H1 (cell line): ENCODE measurements at regions not wholly inside any gene's neighbourhood (a gene's known extent, or its start where the extent isn't known, plus 50 kb on each side); places are given as distances from the start of the nearest gene placed in this dataset.

Experiments
- CTCF ChIA-PET: fragments of 300-600 bp; sonication (Branson Sonifier 250); formaldehyde crosslinking; loops from one replicate; lab custom pipeline; 2021; ENCODE audit not compliant: partially characterized antibody; lab: Charles Lee
- POLR2A ChIA-PET: fragments of 300-600 bp; sonication (Branson Sonifier 250); formaldehyde crosslinking; loops from one replicate; lab custom pipeline; 2021; ENCODE audit warnings: inconsistent platforms; ENCODE audit not compliant: partially characterized antibody; lab: Charles Lee
- DNase-seq, 2 experiments: peaks; one replicate each; pipeline versions ENCODE4 v3.0.0 to v3.0.0-alpha.2; 2010 to 2022; ENCODE audit warnings: low spot score in 2 of 2, low read depth in 1 of 2, mixed read lengths in 1 of 2
- FAIRE-seq: peaks from 2 replicates; lab custom pipeline; 2011; peaks lifted over from hg19 to GRCh38; lab: Jason Lieb, UNC
- H2AFZ ChIP-seq: 2 replicates; pipeline ENCODE4 v1.8.1; 2012; ENCODE audit warnings: low read length, inconsistent platforms
- H2AK5ac ChIP-seq: 2 replicates; pipeline ENCODE4 v1.6.1; 2013; ENCODE audit warnings: low read depth, low read length
- H2BK120ac ChIP-seq: replicated peaks from 2 replicates; pipeline ENCODE3; 2013; ENCODE audit warnings: low read depth, low read length, inconsistent platforms
- H2BK12ac ChIP-seq: 2 replicates; pipeline ENCODE4 v1.6.1; 2013; ENCODE audit warnings: low read depth, low read length
- H2BK15ac ChIP-seq: 2 replicates; pipeline ENCODE4 v1.6.1; 2013; ENCODE audit warnings: low read length
- H2BK20ac ChIP-seq: 2 replicates; pipeline ENCODE4 v1.6.1; 2013; ENCODE audit warnings: low read length
- H2BK5ac ChIP-seq: 2 replicates; pipeline ENCODE4 v1.6.1; 2013; ENCODE audit warnings: low read depth, low read length
- H3K14ac ChIP-seq: 2 replicates; pipeline ENCODE4 v1.6.1; 2013; ENCODE audit warnings: inconsistent platforms; ENCODE audit not compliant: insufficient read length
- H3K18ac ChIP-seq: 2 replicates; pipeline ENCODE4 v1.6.1; 2013; ENCODE audit warnings: low read length; ENCODE audit errors: extremely low read depth
- H3K23ac ChIP-seq: 2 replicates; pipeline ENCODE4 v1.6.1; 2013; ENCODE audit warnings: inconsistent platforms; ENCODE audit not compliant: insufficient read length
- H3K23me2 ChIP-seq: 2 replicates; pipeline ENCODE4 v1.6.1; 2013; ENCODE audit warnings: low read depth, low read length
- H3K27ac ChIP-seq: 2 replicates; pipeline ENCODE4 v1.6.1; 2011; ENCODE audit warnings: low read depth, low read length, inconsistent platforms
- H3K27me3 ChIP-seq, 4 experiments: replicated peaks in 1 of 4; 1 replicate in 1 of 4; 2 replicates in 3 of 4; pipeline versions ENCODE4 v1.6.1 to v1.8.1; 2011 to 2013; ENCODE audit warnings: low read length in 3 of 4, mild to moderate bottlenecking in 3 of 4, inconsistent platforms in 2 of 4, mixed read lengths in 2 of 4, moderate library complexity in 1 of 4; ENCODE audit not compliant: control insufficient read depth in 3 of 4, insufficient read depth in 3 of 4; ENCODE audit errors: extremely low read depth in 1 of 4
- H3K36me3 ChIP-seq, 4 experiments: 2 replicates each; pipeline versions ENCODE4 v1.6.1 to v1.8.1; 2011 to 2013; ENCODE audit warnings: mild to moderate bottlenecking in 4 of 4, low read length in 3 of 4, moderate library complexity in 2 of 4, control low read depth in 1 of 4, inconsistent platforms in 1 of 4; ENCODE audit not compliant: insufficient read depth in 4 of 4, control insufficient read depth in 2 of 4
- H3K4ac ChIP-seq: replicated peaks from 2 replicates; pipeline ENCODE3; 2013; ENCODE audit warnings: low read length, low read depth, mixed read lengths, inconsistent platforms; ENCODE audit not compliant: insufficient read length
- H3K4me1 ChIP-seq, 4 experiments: replicated peaks in 1 of 4; 1 replicate in 1 of 4; 2 replicates in 3 of 4; pipeline versions ENCODE4 v1.6.1 to v1.8.1; 2011 to 2013; ENCODE audit warnings: low read length in 3 of 4, inconsistent platforms in 2 of 4, mixed read lengths in 1 of 4; ENCODE audit not compliant: insufficient read depth in 4 of 4, control insufficient read depth in 3 of 4
- H3K4me2 ChIP-seq, 2 experiments: 2 replicates each; pipeline versions ENCODE4 v1.6.1 to v1.8.1; 2011 to 2013; ENCODE audit warnings: low read depth in 2 of 2, low read length in 2 of 2, control low read depth in 1 of 2, inconsistent platforms in 1 of 2, mild to moderate bottlenecking in 1 of 2; ENCODE audit not compliant: insufficient read depth in 1 of 2
- H3K4me3 ChIP-seq, 4 experiments: fragments of 200-600, 300-600 bp in 1 of 4; sonication (generic), shearing (Covaris generic), sonication (Bioruptor Twin) in 1 of 4; 2 replicates each; pipeline versions ENCODE4 v1.5.1 to v1.8.1; 2011 to 2016; ENCODE audit warnings: low read length in 4 of 4, low read depth in 3 of 4, control low read depth in 2 of 4, inconsistent platforms in 2 of 4, mild to moderate bottlenecking in 2 of 4, mixed read lengths in 1 of 4, moderate library complexity in 1 of 4; ENCODE audit not compliant: insufficient read depth in 2 of 4; ENCODE audit errors: extremely low read depth in 1 of 4
- H3K56ac ChIP-seq: replicated peaks from 2 replicates; pipeline ENCODE3; 2013; ENCODE audit warnings: low read depth, mild to moderate bottlenecking, mixed read lengths, low read length, inconsistent platforms; ENCODE audit not compliant: insufficient read length
- H3K79me1 ChIP-seq: 2 replicates; pipeline ENCODE4 v1.6.1; 2013; ENCODE audit warnings: low read depth, low read length, control low read depth
- H3K79me2 ChIP-seq, 2 experiments: 2 replicates each; pipeline versions ENCODE4 v1.6.1 to v1.8.1; 2012 to 2013; ENCODE audit warnings: low read length in 2 of 2, mild to moderate bottlenecking in 2 of 2, inconsistent platforms in 1 of 2; ENCODE audit not compliant: insufficient read depth in 2 of 2, control insufficient read depth in 1 of 2
- H3K9ac ChIP-seq, 4 experiments: replicated peaks in 1 of 4; 1 replicate in 1 of 4; 2 replicates in 3 of 4; pipeline versions ENCODE4 v1.6.1 to v1.8.1; 2011 to 2013; ENCODE audit warnings: low read depth in 3 of 4, low read length in 3 of 4, control low read depth in 2 of 4, mild to moderate bottlenecking in 2 of 4, moderate library complexity in 2 of 4, inconsistent platforms in 1 of 4; ENCODE audit errors: extremely low read depth in 1 of 4
- H3K9me3 ChIP-seq, 2 experiments: 2 replicates each; pipeline versions ENCODE4 v1.6.1 to v1.8.1; 2012 to 2013; ENCODE audit warnings: mild to moderate bottlenecking in 2 of 2, moderate library complexity in 2 of 2, control low read depth in 1 of 2, inconsistent platforms in 1 of 2, low read depth in 1 of 2, low read length in 1 of 2, mixed read lengths in 1 of 2; ENCODE audit not compliant: insufficient read depth in 2 of 2
- H4K20me1 ChIP-seq, 2 experiments: replicated peaks in 1 of 2; 2 replicates each; pipeline versions ENCODE3 to v1.8.1; 2011 to 2013; ENCODE audit warnings: inconsistent platforms in 2 of 2, low read length in 2 of 2, mild to moderate bottlenecking in 1 of 2; ENCODE audit not compliant: insufficient read depth in 2 of 2, control insufficient read depth in 1 of 2
- H4K5ac ChIP-seq: 2 replicates; pipeline ENCODE4 v1.6.1; 2013; ENCODE audit warnings: low read length, low read depth, mixed read lengths, inconsistent platforms; ENCODE audit not compliant: insufficient read length
- H4K8ac ChIP-seq: 2 replicates; pipeline ENCODE4 v1.8.0; 2013; ENCODE audit warnings: mild to moderate bottlenecking, moderate library complexity, low read length, inconsistent platforms; ENCODE audit not compliant: insufficient read depth; ENCODE audit errors: extremely low read depth
- H4K91ac ChIP-seq: replicated peaks from 2 replicates; pipeline ENCODE3; 2013; ENCODE audit warnings: low read length, mixed read lengths, inconsistent platforms; ENCODE audit not compliant: insufficient read length
- BRCA1 ChIP-seq: IDR thresholded peaks from 2 replicates; pipeline ENCODE4 v1.6.1; 2012; ENCODE audit warnings: low read depth, low read length, improper control_type of control experiment
- CHD1 ChIP-seq: IDR thresholded peaks from 2 replicates; pipeline ENCODE4 v1.6.1; 2012; ENCODE audit warnings: low read depth, low read length, improper control_type of control experiment
- EP300 ChIP-seq, 2 experiments: IDR thresholded peaks; 1 replicate in 1 of 2; 2 replicates in 1 of 2; pipeline ENCODE4 v1.6.1; 2011 to 2012; ENCODE audit warnings: low read depth in 2 of 2, low read length in 2 of 2, mild to moderate bottlenecking in 2 of 2, borderline replicate concordance in 1 of 2, inconsistent platforms in 1 of 2, moderate library complexity in 1 of 2
- HDAC6 ChIP-seq: IDR thresholded peaks from one replicate; pipeline ENCODE4 v1.7.1; 2012; ENCODE audit warnings: low read depth, mild to moderate bottlenecking, inconsistent platforms, low read length, moderate library complexity
- JUND ChIP-seq: IDR thresholded peaks from 2 replicates; pipeline ENCODE4 v1.6.1; 2011; ENCODE audit warnings: mild to moderate bottlenecking, improper control_type of control experiment, low read length
- RNF2 ChIP-seq: fragments of 200-900, 300-1000 bp; sonication (generic); IDR thresholded peaks from 2 replicates; pipeline ENCODE4 v1.7.1; 2016; ENCODE audit warnings: borderline replicate concordance, low read depth, mild to moderate bottlenecking, antibody characterized with exemption, low read length; ENCODE audit not compliant: poor library complexity, severe bottlenecking; ENCODE audit errors: missing control alignments
- SIX5 ChIP-seq: IDR thresholded peaks from 2 replicates; pipeline ENCODE4 v1.6.1; 2011; ENCODE audit warnings: mild to moderate bottlenecking, low read depth, low read length
- TAF1 ChIP-seq: IDR thresholded peaks from 2 replicates; pipeline ENCODE4 v1.6.1; 2011; ENCODE audit warnings: mild to moderate bottlenecking, low read depth, low read length
- TAF7 ChIP-seq: optimal IDR thresholded peaks from 2 replicates; pipeline ENCODE3; 2011; ENCODE audit warnings: low read depth, mild to moderate bottlenecking, inconsistent platforms, low read length, moderate library complexity, borderline replicate concordance
- WGBS, 2 experiments: shearing (Covaris generic) in 1 of 2; methylation state at CpG; one replicate each; pipeline versions ENCODE4 v1.1.6 to v1.1.7; 2013 to 2015; ENCODE audit warnings: low lambda C conversion rate in 2 of 2, mixed read lengths in 2 of 2, inconsistent platforms in 1 of 2, low coverage in 1 of 2, missing lambda C conversion rate in 1 of 2; ENCODE audit not compliant: insufficient replicate concordance in 2 of 2, insufficient coverage in 1 of 2, insufficient read length in 1 of 2; ENCODE audit errors: extremely low coverage in 1 of 2, missing lambda C conversion rate in 1 of 2; 5-methylcytosine and 5-hydroxymethylcytosine counted together
- TF ChIP-seq, protein P1 (sequence below), 3 experiments: IDR thresholded peaks; 1 replicate in 2 of 3; 2 replicates in 1 of 3; pipeline versions ENCODE4 v1.5.1 to v1.6.1; 2011; ENCODE audit warnings: low read length in 3 of 3, mild to moderate bottlenecking in 3 of 3, inconsistent platforms in 2 of 3, low read depth in 1 of 3, moderate library complexity in 1 of 3; ENCODE audit not compliant: insufficient read depth in 1 of 3; ENCODE audit errors: control extremely low read depth in 1 of 3

DNA sequence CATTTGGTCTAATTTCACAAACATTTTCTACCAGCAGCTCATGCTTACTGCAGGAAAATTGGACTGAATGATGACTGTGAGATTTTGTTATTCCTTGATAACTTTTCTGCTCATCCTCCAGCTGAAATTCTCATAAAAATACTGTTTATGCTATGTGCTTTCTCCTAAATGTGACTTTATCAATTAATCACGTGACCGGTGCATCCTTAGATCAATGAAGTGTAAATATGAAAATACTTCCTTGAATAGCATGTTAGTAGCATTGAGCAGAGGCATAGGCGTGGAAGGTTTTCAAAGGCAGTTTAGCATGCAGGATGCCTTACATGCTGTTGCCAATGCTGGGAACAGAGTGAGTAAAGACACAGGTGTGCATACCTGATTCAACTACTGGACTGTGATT lies 1002.5 kb downstream of the CBLN2 start:
- ChIA-PET POLR2A (no interaction called here), CTCF (interaction anchor here (0.6 kb wide), 1 partner anchor 11 kb away, joined by 5 read pairs; no protein-coding TSS in a partner anchor)
- no peak for DNase-seq
- Histone ChIP-seq H3K27ac (no peak overlapping the region), H3K18ac (no peak overlapping the region), H3K36me3 (no peaks in the 10 kb centered on the region), H4K91ac (no peak overlapping the region), H3K27me3 (peaks cover 0 to 1% (median 0%) of the 10 kb centered on the region in 4 experiments; a peak in 1 of 7 replicates), H4K20me1 (no peaks in the 10 kb centered on the region), H2BK12ac (no peak overlapping the region), H3K4me3 (no peak overlapping the region), H3K23ac (no peak overlapping the region), H2AK5ac (no peak overlapping the region), H4K8ac (no peak overlapping the region), H2BK120ac (no peak overlapping the region), H3K9ac (no peak overlapping the region), H2BK15ac (no peak overlapping the region), H2AFZ (no peak overlapping the region), H2BK20ac (no peak overlapping the region), H3K4me2 (no peak overlapping the region), H3K4me1 (no peaks in the 10 kb centered on the region), H2BK5ac (no peak overlapping the region), H3K9me3 (peaks cover 62 to 65% of the 10 kb centered on the region in 2 experiments), H3K14ac (no peak overlapping the region), H3K79me1 (no peaks in the 10 kb centered on the region), H3K23me2 (no peaks in the 10 kb centered on the region), H3K56ac (no peak overlapping the region), H3K79me2 (no peaks in the 10 kb centered on the region), H4K5ac (no peak overlapping the region), H3K4ac (no peak overlapping the region)
- WGBS, 2 experiments = 68% methylated on average over 3 of the region's 3 CpGs; no CpG with 5 or more reads in 1 of the 2 experiments
- TF ChIP-seq JUND = no peak
- TF ChIP-seq BRCA1 = no peak
- TF ChIP-seq TAF1 = no peak
- no peak for TF ChIP-seq RNF2
- TF ChIP-seq, protein P1, sequence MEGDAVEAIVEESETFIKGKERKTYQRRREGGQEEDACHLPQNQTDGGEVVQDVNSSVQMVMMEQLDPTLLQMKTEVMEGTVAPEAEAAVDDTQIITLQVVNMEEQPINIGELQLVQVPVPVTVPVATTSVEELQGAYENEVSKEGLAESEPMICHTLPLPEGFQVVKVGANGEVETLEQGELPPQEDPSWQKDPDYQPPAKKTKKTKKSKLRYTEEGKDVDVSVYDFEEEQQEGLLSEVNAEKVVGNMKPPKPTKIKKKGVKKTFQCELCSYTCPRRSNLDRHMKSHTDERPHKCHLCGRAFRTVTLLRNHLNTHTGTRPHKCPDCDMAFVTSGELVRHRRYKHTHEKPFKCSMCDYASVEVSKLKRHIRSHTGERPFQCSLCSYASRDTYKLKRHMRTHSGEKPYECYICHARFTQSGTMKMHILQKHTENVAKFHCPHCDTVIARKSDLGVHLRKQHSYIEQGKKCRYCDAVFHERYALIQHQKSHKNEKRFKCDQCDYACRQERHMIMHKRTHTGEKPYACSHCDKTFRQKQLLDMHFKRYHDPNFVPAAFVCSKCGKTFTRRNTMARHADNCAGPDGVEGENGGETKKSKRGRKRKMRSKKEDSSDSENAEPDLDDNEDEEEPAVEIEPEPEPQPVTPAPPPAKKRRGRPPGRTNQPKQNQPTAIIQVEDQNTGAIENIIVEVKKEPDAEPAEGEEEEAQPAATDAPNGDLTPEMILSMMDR (IDR thresholded peaks at IDR 0.05; ENCODE audit: control extremely low read depth in 1 of 3, insufficient read depth in 1 of 3, low read depth in 1 of 3, low read length in 3 of 3) = no peak
- TF ChIP-seq CHD1 = no peak
- no peak for TF ChIP-seq HDAC6
- TF ChIP-seq SIX5 = no peak
- no peak for TF ChIP-seq EP300 (IDR thresholded peaks at IDR 0.05; ENCODE audit: borderline replicate concordance in 1 of 2, low read depth in 2 of 2, low read length in 2 of 2)
- no peak for TF ChIP-seq TAF7
- FAIRE-seq = no peak
